Neural cell (in vitro differentiated cells): ENCODE measurements at regions not wholly inside any gene's neighbourhood (a gene's known extent, or its start where the extent isn't known, plus 50 kb on each side); places are given as distances from the start of the nearest gene placed in this dataset.

Source experiments
- H2AFZ ChIP-seq: fragments of 200-600, 300-800 bp; sonication (generic), shearing (Covaris generic); 2 replicates; pipeline ENCODE4 v1.6.0; 2014; ENCODE audit warnings: low read depth, mild to moderate bottlenecking, antibody characterized with exemption, low read length, moderate library complexity
- H3F3A ChIP-seq: fragments of 200-600 bp; shearing (Covaris generic); 2 replicates; pipeline ENCODE4 v1.6.1; 2016; ENCODE audit warnings: mild to moderate bottlenecking, moderate library complexity, mixed read lengths, antibody characterized with exemption, low read length; ENCODE audit not compliant: insufficient read depth, poor library complexity, severe bottlenecking
- H3K27ac ChIP-seq: fragments of 200-600, 300-800 bp; sonication (generic), shearing (Covaris generic); 2 replicates; pipeline ENCODE4 v1.5.1; 2014; ENCODE audit warnings: mild to moderate bottlenecking, low read length, moderate library complexity
- H3K27me3 ChIP-seq: fragments of 300-800, 200-600 bp; sonication (generic), shearing (Covaris generic); 2 replicates; pipeline ENCODE4 v1.6.0; 2014; ENCODE audit warnings: mild to moderate bottlenecking, low read depth, low read length, moderate library complexity; ENCODE audit not compliant: insufficient read depth
- H3K36me3 ChIP-seq: fragments of 300-800, 200-600 bp; sonication (generic), shearing (Covaris generic); 2 replicates; pipeline ENCODE4 v1.5.1; 2014; ENCODE audit warnings: mild to moderate bottlenecking, antibody characterized with exemption, low read length, moderate library complexity; ENCODE audit not compliant: insufficient read depth
- H3K4me2 ChIP-seq: fragments of 300-800, 200-600 bp; sonication (generic), shearing (Covaris generic); 2 replicates; pipeline ENCODE4 v1.6.0; 2014; ENCODE audit warnings: mild to moderate bottlenecking, low read length
- H3K4me3 ChIP-seq: fragments of 300-800, 200-600 bp; sonication (generic), shearing (Covaris generic); 2 replicates; pipeline ENCODE4 v1.5.1; 2014; ENCODE audit warnings: mild to moderate bottlenecking, low read length, moderate library complexity
- H3K79me2 ChIP-seq: fragments of 200-600 bp; shearing (Covaris generic); replicated peaks from 2 replicates; pipeline ENCODE4 v1.6.0; 2014; ENCODE audit warnings: mild to moderate bottlenecking, low read length, moderate library complexity; ENCODE audit not compliant: insufficient read depth
- H3K9ac ChIP-seq: fragments of 300-800, 200-600 bp; sonication (generic), shearing (Covaris generic); 2 replicates; pipeline ENCODE4 v1.6.1; 2016; ENCODE audit warnings: mild to moderate bottlenecking, low read length, mixed read lengths
- H3K9me2 ChIP-seq: fragments of 200-600 bp; shearing (Covaris generic); 2 replicates; pipeline ENCODE4 v1.6.1; 2016; ENCODE audit warnings: mild to moderate bottlenecking, low read length, mixed read lengths; ENCODE audit not compliant: insufficient read depth
- H3K9me3 ChIP-seq: fragments of 200-600, 300-800 bp; sonication (generic), shearing (Covaris generic); 2 replicates; pipeline ENCODE4 v1.6.1; 2016; ENCODE audit warnings: mild to moderate bottlenecking, mixed run types, low read length, moderate library complexity, mixed read lengths
- H4K20me1 ChIP-seq: fragments of 200-600 bp; shearing (Covaris generic); 2 replicates; pipeline ENCODE4 v1.6.1; 2016; ENCODE audit warnings: mild to moderate bottlenecking, mixed run types; ENCODE audit not compliant: insufficient read depth
- EP300 ChIP-seq: fragments of 450-650 bp; conservative IDR thresholded peaks from 2 replicates; pipeline ENCODE4 v1.6.1; 2014; ENCODE audit warnings: antibody characterized with exemption, mild to moderate bottlenecking, moderate library complexity; ENCODE audit not compliant: poor library complexity, severe bottlenecking
- EZH2 ChIP-seq: fragments of 200-600, 300-800 bp; shearing (Covaris generic), sonication (generic); IDR thresholded peaks from 2 replicates; pipeline ENCODE4 v1.6.1; 2014; ENCODE audit warnings: antibody characterized with exemption, low read length, borderline replicate concordance, mild to moderate bottlenecking; ENCODE audit not compliant: insufficient read depth, poor library complexity, severe bottlenecking
- MXI1 ChIP-seq: fragments of 450-650 bp; conservative IDR thresholded peaks from 2 replicates; pipeline ENCODE4 v1.6.1; 2014; ENCODE audit warnings: antibody characterized with exemption, mild to moderate bottlenecking; ENCODE audit not compliant: poor library complexity, severe bottlenecking
- POLR2AphosphoS5 ChIP-seq: IDR thresholded peaks from 2 replicates; pipeline ENCODE4 v1.6.1; 2012
- RAD21 ChIP-seq: fragments of 450-650 bp; conservative IDR thresholded peaks from 2 replicates; pipeline ENCODE4 v1.6.1; 2014; ENCODE audit warnings: antibody characterized with exemption, mild to moderate bottlenecking, moderate library complexity
- SMC3 ChIP-seq: fragments of 450-650 bp; conservative IDR thresholded peaks from 2 replicates; pipeline ENCODE4 v1.6.1; 2014; ENCODE audit warnings: antibody characterized with exemption, mild to moderate bottlenecking, moderate library complexity; ENCODE audit not compliant: poor library complexity
- TAF1 ChIP-seq: IDR thresholded peaks from 2 replicates; pipeline ENCODE4 v1.6.1; 2012; ENCODE audit warnings: low read depth
- TF ChIP-seq, protein P1 (sequence below): fragments of 450-650 bp; IDR thresholded peaks from 2 replicates; pipeline ENCODE4 v1.5.1; 2014; ENCODE audit warnings: antibody characterized with exemption, mild to moderate bottlenecking, moderate library complexity; ENCODE audit not compliant: poor library complexity, severe bottlenecking
- TF ChIP-seq, protein P2 (sequence below): IDR thresholded peaks from 2 replicates; pipeline ENCODE4 v1.6.1; 2012; ENCODE audit warnings: borderline replicate concordance

DNA sequence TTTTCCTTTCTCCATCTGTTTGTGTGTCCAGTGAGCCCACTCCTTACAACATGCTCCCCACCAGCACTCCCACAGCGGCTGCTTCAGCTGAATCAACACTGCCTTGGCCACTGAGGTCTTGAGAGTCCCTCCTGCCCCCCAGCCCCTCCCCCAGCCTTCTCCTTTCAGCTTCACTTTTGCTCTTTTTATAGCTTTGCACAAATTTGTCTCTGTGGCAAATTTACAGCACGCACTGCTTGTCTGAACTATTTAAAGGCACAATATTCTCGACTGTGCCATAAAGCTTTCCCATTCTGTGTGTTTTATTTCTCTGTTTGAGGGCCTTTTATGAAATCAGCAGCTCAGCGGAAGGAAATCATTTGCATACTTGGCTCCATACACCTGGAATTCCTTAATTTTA is 579.3 kb downstream of the TOX3 start:
- no peaks in the 10 kb centered on the region for H3F3A ChIP-seq
- H3K9me3 ChIP-seq = no peaks in the 10 kb centered on the region
- no peaks in the 10 kb centered on the region for H3K9me2 ChIP-seq

DNA sequence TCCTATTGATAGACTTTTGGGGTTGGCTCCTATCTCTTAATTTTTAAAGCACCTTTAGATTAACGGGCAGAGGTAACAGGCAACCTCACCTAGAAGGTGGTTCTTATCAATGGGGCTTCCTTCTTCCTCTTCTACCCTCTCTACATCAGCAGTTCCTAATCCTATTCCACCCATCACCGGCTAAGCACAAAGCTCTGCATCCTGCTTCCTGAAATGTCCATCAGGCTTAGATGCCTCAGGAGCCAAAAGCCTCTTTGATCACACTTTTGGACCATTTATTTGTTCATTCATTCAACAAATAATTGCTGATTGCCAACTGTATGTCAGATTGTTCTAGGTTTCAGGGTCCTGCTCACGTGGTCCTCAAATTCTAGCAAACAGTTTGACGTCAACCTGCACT is 586.0 kb downstream of the TOX3 start:
- H3K4me3 ChIP-seq = no peak overlapping the region
- TF ChIP-seq EP300 = no peak
- TF ChIP-seq, protein P1, sequence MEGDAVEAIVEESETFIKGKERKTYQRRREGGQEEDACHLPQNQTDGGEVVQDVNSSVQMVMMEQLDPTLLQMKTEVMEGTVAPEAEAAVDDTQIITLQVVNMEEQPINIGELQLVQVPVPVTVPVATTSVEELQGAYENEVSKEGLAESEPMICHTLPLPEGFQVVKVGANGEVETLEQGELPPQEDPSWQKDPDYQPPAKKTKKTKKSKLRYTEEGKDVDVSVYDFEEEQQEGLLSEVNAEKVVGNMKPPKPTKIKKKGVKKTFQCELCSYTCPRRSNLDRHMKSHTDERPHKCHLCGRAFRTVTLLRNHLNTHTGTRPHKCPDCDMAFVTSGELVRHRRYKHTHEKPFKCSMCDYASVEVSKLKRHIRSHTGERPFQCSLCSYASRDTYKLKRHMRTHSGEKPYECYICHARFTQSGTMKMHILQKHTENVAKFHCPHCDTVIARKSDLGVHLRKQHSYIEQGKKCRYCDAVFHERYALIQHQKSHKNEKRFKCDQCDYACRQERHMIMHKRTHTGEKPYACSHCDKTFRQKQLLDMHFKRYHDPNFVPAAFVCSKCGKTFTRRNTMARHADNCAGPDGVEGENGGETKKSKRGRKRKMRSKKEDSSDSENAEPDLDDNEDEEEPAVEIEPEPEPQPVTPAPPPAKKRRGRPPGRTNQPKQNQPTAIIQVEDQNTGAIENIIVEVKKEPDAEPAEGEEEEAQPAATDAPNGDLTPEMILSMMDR = no peak
- no peak for TF ChIP-seq EZH2
- no peak for TF ChIP-seq MXI1
- TF ChIP-seq SMC3 = no peak
- TF ChIP-seq RAD21 = no peak
- TF ChIP-seq POLR2AphosphoS5 = no peak
- H2AFZ ChIP-seq = no peak overlapping the region
- H3K27ac ChIP-seq = no peak overlapping the region
- no peaks in the 10 kb centered on the region for H3K27me3 ChIP-seq
- H3K9me2 ChIP-seq = no peaks in the 10 kb centered on the region
- no peaks in the 10 kb centered on the region for H3F3A ChIP-seq
- H3K9me3 ChIP-seq = no peaks in the 10 kb centered on the region
- no peaks in the 10 kb centered on the region for H3K36me3 ChIP-seq
- no peak overlapping the region for H3K4me2 ChIP-seq
- no peaks in the 10 kb centered on the region for H3K79me2 ChIP-seq
- H4K20me1 ChIP-seq = no peaks in the 10 kb centered on the region
- no peak overlapping the region for H3K9ac ChIP-seq

More for the DNA sequence above, 579.3 kb downstream of the TOX3 start:
- TF ChIP-seq RAD21 = no peak
- no peak for TF ChIP-seq POLR2AphosphoS5
- no peak for TF ChIP-seq MXI1
- TF ChIP-seq EZH2 = no peak
- TF ChIP-seq, protein P2, sequence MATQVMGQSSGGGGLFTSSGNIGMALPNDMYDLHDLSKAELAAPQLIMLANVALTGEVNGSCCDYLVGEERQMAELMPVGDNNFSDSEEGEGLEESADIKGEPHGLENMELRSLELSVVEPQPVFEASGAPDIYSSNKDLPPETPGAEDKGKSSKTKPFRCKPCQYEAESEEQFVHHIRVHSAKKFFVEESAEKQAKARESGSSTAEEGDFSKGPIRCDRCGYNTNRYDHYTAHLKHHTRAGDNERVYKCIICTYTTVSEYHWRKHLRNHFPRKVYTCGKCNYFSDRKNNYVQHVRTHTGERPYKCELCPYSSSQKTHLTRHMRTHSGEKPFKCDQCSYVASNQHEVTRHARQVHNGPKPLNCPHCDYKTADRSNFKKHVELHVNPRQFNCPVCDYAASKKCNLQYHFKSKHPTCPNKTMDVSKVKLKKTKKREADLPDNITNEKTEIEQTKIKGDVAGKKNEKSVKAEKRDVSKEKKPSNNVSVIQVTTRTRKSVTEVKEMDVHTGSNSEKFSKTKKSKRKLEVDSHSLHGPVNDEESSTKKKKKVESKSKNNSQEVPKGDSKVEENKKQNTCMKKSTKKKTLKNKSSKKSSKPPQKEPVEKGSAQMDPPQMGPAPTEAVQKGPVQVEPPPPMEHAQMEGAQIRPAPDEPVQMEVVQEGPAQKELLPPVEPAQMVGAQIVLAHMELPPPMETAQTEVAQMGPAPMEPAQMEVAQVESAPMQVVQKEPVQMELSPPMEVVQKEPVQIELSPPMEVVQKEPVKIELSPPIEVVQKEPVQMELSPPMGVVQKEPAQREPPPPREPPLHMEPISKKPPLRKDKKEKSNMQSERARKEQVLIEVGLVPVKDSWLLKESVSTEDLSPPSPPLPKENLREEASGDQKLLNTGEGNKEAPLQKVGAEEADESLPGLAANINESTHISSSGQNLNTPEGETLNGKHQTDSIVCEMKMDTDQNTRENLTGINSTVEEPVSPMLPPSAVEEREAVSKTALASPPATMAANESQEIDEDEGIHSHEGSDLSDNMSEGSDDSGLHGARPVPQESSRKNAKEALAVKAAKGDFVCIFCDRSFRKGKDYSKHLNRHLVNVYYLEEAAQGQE = no peak
- TF ChIP-seq SMC3 = no peak
- no peak for TF ChIP-seq TAF1
- TF ChIP-seq, protein P1 = no peak
- no peak for TF ChIP-seq EP300
- Histone ChIP-seq H2AFZ (no peak overlapping the region), H4K20me1 (no peaks in the 10 kb centered on the region), H3K27me3 (no peaks in the 10 kb centered on the region), H3K9ac (no peak overlapping the region), H3K79me2 (no peaks in the 10 kb centered on the region), H3K4me2 (no peak overlapping the region), H3K27ac (no peak overlapping the region), H3K36me3 (no peaks in the 10 kb centered on the region), H3K4me3 (no peak overlapping the region)
